CD4-positive, alpha-beta T cell treated with Interleukin-4 for 1 hour (primary cell): ENCODE measurements at regions not wholly inside any gene's neighbourhood (a gene's known extent, or its start where the extent isn't known, plus 50 kb on each side); places are given as distances from the start of the nearest gene placed in this dataset.

Experiments
- DNase-seq, 2 donors: peaks; one replicate each; pipeline ENCODE4 v3.0.0-alpha.2; 2020 to 2022

- DNase-seq = no peak
Measured at GRCh38 chr19:5235458-5236219, 105.0 kb downstream of the PTPRS start.

GRCh38 chr19:5234412-5234811 is 106.2 kb downstream of the PTPRS start:
- DNase-seq = no peak

GRCh38 chr19:5232798-5233505 is 107.7 kb downstream of the PTPRS start:
- no peak for DNase-seq

GRCh38 chr19:5231857-5232678 is 108.5 kb downstream of the PTPRS start:
- DNase-seq = no peak

- DNase-seq = no peak
Measured at GRCh38 chr19:5230730-5231555, 109.7 kb downstream of the PTPRS start.

GRCh38 chr19:5229778-5230335 is 110.8 kb downstream of the PTPRS start:
- no peak for DNase-seq

GRCh38 chr19:5228932-5229777 is 111.5 kb downstream of the PTPRS start:
- DNase-seq = no peak

- no peak for DNase-seq
Measured at GRCh38 chr19:5228490-5228889, 112.1 kb downstream of the PTPRS start.

- no peak for DNase-seq
Measured at GRCh38 chr19:5225486-5226345, 114.9 kb downstream of the PTPRS start.

- no peak for DNase-seq
Measured at GRCh38 chr19:5224480-5224879, 116.1 kb downstream of the PTPRS start.

- no peak for DNase-seq
Measured at GRCh38 chr19:5222821-5223321, 117.7 kb downstream of the PTPRS start.

- no peak for DNase-seq
Measured at GRCh38 chr19:5222178-5222577, 118.4 kb downstream of the PTPRS start.

- no peak for DNase-seq
Measured at GRCh38 chr19:5220866-5221265, 119.7 kb downstream of the PTPRS start.

GRCh38 chr19:5220361-5220760 is 120.3 kb downstream of the PTPRS start:
- no peak for DNase-seq

- DNase-seq = no peak
Measured at GRCh38 chr19:5219551-5220304, 120.9 kb downstream of the PTPRS start.

- no peak for DNase-seq
Measured at GRCh38 chr19:5218963-5219530, 121.6 kb downstream of the PTPRS start.

- no peak for DNase-seq
Measured at GRCh38 chr19:5218255-5218855, 122.3 kb downstream of the PTPRS start.

- no peak for DNase-seq
Measured at GRCh38 chr19:5217171-5217570, 123.4 kb downstream of the PTPRS start.
